HG03060 (cell line): ENCODE measurements at regions not wholly inside any gene's neighbourhood (a gene's known extent, or its start where the extent isn't known, plus 50 kb on each side); places are given as distances from the start of the nearest gene placed in this dataset.
A peak's percentile ranks its signal among the peaks of the same experiment; 100 is the strongest.
"Not testable (repeated sequence)": the region's sequence is repeated elsewhere in the genome, so short reads cannot be mapped to it uniquely, and the experiment has no call there.

Experiments
- ATAC-seq: cut with Tn5 transposase; IDR thresholded peaks from one replicate; pipeline ENCODE4 v1.9.1; 2021; ENCODE audit warnings: low read depth, moderate number of reproducible peaks; ENCODE audit not compliant: unreplicated experiment

GRCh38 chr4:138367942-138368341 is 125.8 kb upstream of the SLC7A11 start:
- no peak for ATAC-seq

DNA sequence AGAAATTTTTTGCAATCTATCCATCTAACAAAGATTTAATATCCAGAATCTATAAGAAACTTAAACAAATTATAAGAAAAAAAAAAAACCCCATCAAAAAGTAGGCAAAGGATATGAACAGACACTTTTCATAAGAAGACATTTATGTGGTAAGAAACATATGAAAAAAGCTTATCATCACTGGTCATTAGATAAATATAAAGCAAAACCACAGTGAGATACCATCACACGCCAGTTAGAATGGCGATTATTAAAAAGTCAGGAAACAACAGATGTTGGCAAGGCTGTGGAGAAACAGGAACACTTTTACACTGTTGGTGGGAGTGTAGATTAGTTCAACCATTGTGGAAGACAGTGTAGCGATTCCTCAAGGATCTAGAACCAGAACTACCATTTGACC is 110.3 kb upstream of the SLC7A11 start:
- not testable (repeated sequence) for ATAC-seq

GRCh38 chr4:138348055-138348454 is 105.9 kb upstream of the SLC7A11 start:
- ATAC-seq: peak; percentile 58

GRCh38 chr4:138347561-138347960 is 105.4 kb upstream of the SLC7A11 start:
- no peak for ATAC-seq

DNA sequence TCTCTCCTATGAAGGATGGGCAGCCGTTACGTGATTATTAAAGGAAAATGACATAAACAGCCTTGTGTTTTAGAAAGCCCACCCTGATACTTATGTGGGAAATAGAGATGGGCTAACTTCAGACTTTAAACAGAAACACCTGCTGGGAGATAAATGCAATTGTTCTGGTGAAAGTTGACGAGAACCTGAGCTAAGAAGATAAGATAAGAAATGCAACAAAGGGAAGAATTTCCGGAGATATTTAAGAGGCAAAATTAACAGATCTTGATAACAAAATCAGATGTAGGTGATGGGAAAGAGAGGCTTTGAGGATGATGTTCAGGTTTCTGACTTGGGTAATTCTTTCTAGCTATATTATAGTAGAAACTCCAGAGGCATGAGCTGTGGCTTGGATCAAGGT is 102.7 kb upstream of the SLC7A11 start:
- no peak for ATAC-seq

GRCh38 chr4:138344054-138344453 is 101.9 kb upstream of the SLC7A11 start:
- ATAC-seq: no peak

DNA sequence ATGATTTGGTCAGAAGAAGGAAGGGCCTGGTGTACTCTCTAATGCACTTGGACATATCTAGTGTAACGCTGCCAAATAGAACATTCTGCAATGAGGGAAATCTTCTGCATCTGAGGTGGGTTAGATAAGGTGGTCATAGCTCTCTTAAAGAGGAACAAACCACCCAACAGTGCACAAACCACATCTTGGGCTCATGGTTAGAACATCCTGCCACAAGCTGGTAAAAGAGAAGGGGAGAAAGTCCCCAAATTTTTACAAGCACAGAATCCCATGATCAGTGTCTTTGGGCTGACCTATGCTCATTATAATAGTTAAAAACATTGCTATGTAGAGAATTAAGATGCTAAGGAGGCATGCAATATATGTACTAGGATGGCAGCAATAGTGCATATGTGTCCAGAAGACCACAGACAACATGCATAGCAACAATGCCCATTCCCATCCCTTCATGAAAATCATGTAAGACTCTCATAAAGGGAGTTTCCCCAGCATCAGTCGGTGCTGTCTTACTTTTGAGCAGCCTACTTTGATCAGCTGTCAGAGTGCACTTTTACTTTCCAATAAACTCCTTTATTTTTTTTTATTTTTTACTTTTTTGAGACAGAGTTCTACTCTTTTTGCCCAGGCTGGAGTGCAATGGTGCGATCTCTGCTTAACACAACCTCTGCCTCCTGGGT is 99.7 kb upstream of the SLC7A11 start:
- peak; percentile 76 for ATAC-seq

- ATAC-seq: no peak
Observed at GRCh38 chr4:138338840-138339239, 96.7 kb upstream of the SLC7A11 start.

DNA sequence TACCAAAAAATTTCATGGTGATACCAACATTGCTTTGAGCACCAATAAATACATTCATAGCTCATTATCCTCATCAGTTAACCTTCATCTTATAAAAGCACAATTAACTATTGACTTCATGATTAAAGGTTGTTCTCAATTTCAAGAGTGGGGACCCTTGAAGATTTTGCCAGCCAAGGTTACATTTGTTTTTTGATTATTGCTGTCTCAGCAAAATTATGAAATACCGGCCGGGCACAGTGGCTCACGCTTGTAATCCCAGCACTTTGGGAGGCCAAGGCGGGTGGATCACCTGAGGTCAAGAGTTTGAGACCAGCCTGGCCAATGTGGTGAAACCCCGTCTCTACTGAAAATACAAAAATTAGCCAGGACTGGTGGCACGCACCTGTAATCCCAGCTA is 96.1 kb upstream of the SLC7A11 start:
- ATAC-seq: not testable (repeated sequence)

DNA sequence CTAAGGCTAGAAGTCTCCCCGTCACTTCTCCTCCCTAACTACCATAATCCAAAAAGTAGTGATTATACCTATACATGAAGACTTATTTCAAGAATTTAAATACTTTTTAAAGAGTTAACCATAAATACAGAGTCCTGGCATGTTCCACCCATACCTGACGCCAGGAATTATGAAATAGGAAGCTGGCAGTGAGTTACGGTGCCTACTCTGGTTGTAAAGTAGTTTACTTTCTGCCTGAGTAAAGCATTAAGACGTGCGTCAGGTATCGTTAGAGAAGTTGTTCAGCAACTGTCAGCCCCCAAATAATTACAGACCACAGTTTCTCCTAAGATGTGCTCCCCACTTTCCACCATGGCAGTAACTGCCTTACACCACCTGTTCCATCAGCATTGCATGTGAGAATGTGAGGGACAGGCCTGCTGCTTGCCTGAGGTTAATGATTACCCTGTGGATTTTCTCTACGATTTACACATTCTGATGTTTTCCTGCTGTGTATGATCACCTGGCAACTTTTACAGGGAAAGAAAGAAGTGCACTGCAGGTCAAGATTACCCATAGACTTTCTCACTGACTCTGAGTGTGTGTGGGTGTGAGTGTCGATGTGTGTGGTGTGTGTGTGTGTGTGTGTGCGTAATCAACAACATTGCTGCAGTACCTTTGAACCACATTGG is 92.3 kb upstream of the SLC7A11 start:
- ATAC-seq: no peak

- not testable (repeated sequence) for ATAC-seq
Observed at GRCh38 chr4:138332415-138332814, 90.3 kb upstream of the SLC7A11 start.

GRCh38 chr4:138330531-138330930 is 88.4 kb upstream of the SLC7A11 start:
- no peak for ATAC-seq

GRCh38 chr4:138329506-138330070 is 87.4 kb upstream of the SLC7A11 start:
- no peak for ATAC-seq

DNA sequence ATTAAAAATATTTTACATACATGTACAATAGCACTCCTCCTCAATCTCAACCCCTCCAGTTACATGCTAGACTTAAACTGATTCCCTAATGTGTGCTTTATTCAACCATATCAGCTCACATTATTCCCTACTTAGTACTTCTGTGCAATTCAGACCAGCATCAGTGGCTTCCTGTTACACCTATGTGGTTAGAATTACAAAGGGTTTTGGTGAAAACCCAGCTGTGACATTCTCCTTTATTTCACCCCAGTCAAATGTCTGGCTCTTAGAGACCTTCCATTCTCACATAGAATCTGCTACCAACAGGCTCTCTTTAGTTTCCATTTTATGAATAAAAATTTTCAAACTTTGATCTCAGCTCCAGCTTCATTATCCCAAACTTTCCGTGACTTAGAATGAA is 85.2 kb upstream of the SLC7A11 start:
- ATAC-seq: no peak

GRCh38 chr4:138320831-138321230 is 78.7 kb upstream of the SLC7A11 start:
- no peak for ATAC-seq

- ATAC-seq: no peak
Observed at GRCh38 chr4:138320030-138320429, 77.9 kb upstream of the SLC7A11 start.

- no peak for ATAC-seq
Observed at GRCh38 chr4:138317175-138317748, 75.1 kb upstream of the SLC7A11 start.

GRCh38 chr4:138312536-138312911 is 70.4 kb upstream of the SLC7A11 start:
- ATAC-seq: no peak

GRCh38 chr4:138311771-138312535 is 69.8 kb upstream of the SLC7A11 start:
- no peak for ATAC-seq

DNA sequence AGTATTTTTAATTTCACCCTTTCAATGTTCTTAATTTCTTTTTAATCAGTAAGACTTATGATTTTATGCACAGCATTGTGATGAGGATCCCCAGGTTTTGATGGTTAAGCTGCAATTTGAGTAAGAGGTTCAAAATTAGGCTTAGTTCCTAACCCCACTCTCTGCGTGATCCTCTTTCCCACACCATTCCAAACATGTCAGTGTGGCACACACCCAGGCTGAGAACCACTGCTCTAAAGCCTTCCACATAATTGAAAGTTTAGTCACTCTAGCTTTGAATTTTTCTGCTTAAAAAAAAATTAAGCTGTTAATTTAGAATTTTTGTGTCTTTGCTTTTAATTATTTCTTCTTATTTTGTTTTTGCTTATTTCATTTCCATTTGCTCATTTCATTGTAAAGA is 68.8 kb upstream of the SLC7A11 start:
- ATAC-seq: no peak

- no peak for ATAC-seq
Observed at GRCh38 chr4:138310498-138310897, 68.3 kb upstream of the SLC7A11 start.
